Activated CD4-positive, alpha-beta T cell treated with anti-CD3 and anti-CD28 coated beads, Interleukin-2, amount 50 U/mL, for 48 hours (primary cell): ENCODE measurements at regions not wholly inside any gene's neighbourhood (a gene's known extent, or its start where the extent isn't known, plus 50 kb on each side); places are given as distances from the start of the nearest gene placed in this dataset.
"Not testable (repeated sequence)": the region's sequence is repeated elsewhere in the genome, so short reads cannot be mapped to it uniquely, and the experiment has no call there.

Experiments used
- DNase-seq, 2 experiments: peaks; one replicate each; pipeline ENCODE4 v3.0.0-alpha.2; 2020

- DNase-seq = no peak
Measured at GRCh38 chr21:28696844-28697410, 295.8 kb downstream of the LTN1 start.

GRCh38 chr21:28693476-28693875 is 299.2 kb downstream of the LTN1 start:
- no peak for DNase-seq

GRCh38 chr21:28690196-28690595 is 302.5 kb downstream of the LTN1 start:
- no peak for DNase-seq

- no peak for DNase-seq
Measured at GRCh38 chr21:28688381-28688780, 304.3 kb downstream of the LTN1 start.

- DNase-seq = no peak
Measured at GRCh38 chr21:28687586-28687985, 305.1 kb downstream of the LTN1 start.

- no peak for DNase-seq
Measured at GRCh38 chr21:28683982-28684752, 308.5 kb downstream of the LTN1 start.

- not testable (repeated sequence) for DNase-seq
Measured at GRCh38 chr21:28682884-28683283, 309.8 kb downstream of the LTN1 start.

- not testable (repeated sequence) for DNase-seq
Measured at GRCh38 chr21:28677096-28677495, 315.6 kb downstream of the LTN1 start.

- DNase-seq = no peak
Measured at GRCh38 chr21:28675331-28676041, 317.2 kb downstream of the LTN1 start.

- DNase-seq = no peak
Measured at GRCh38 chr21:28674763-28675162, 317.9 kb downstream of the LTN1 start.

- no peak for DNase-seq
Measured at GRCh38 chr21:28671549-28672195, 321.0 kb downstream of the LTN1 start.

GRCh38 chr21:28669971-28670653 is 322.6 kb downstream of the LTN1 start:
- DNase-seq = no peak

GRCh38 chr21:28669321-28669720 is 323.4 kb downstream of the LTN1 start:
- no peak for DNase-seq

- no peak for DNase-seq
Measured at GRCh38 chr21:28663754-28664153, 328.9 kb downstream of the LTN1 start.

GRCh38 chr21:28663111-28663693 is 329.5 kb downstream of the LTN1 start:
- DNase-seq = no peak

- DNase-seq = no peak
Measured at GRCh38 chr21:28657566-28657965, 335.1 kb downstream of the LTN1 start.

- no peak for DNase-seq
Measured at GRCh38 chr21:28655471-28655870, 337.2 kb downstream of the LTN1 start.

- DNase-seq = no peak
Measured at GRCh38 chr21:28654406-28654805, 338.3 kb downstream of the LTN1 start.

- no peak for DNase-seq
Measured at GRCh38 chr21:28644762-28645161, 347.9 kb downstream of the LTN1 start.

GRCh38 chr21:28642891-28643290 is 349.8 kb downstream of the LTN1 start:
- no peak for DNase-seq

- DNase-seq = no peak
Measured at GRCh38 chr21:28641731-28642130, 350.9 kb downstream of the LTN1 start.

- no peak for DNase-seq
Measured at GRCh38 chr21:28640326-28640725, 352.4 kb downstream of the LTN1 start.

- DNase-seq = no peak
Measured at GRCh38 chr21:28639737-28640136, 352.9 kb downstream of the LTN1 start.
